Sigmoid colon (tissue), 6 donors: ENCODE measurements at regions not wholly inside any gene's neighbourhood (a gene's known extent, or its start where the extent isn't known, plus 50 kb on each side); places are given as distances from the start of the nearest gene placed in this dataset.
"Not testable (repeated sequence)": the region's sequence is repeated elsewhere in the genome, so short reads cannot be mapped to it uniquely, and the experiment has no call there.

Experiments
- DNase-seq: peaks from one replicate; pipeline ENCODE4 v3.0.0-alpha.2; 2019
- H3K27ac ChIP-seq, 4 donors: fragments of 200-600 bp; sonication (generic); one replicate each; pipeline ENCODE4 v1.5.1; 2016 to 2019; ENCODE audit warnings: mild to moderate bottlenecking in 1 of 4
- H3K27me3 ChIP-seq, 3 donors: fragments of 200-600 bp; sonication (generic); one replicate each; pipeline ENCODE4 v1.5.1; 2019; ENCODE audit warnings: mild to moderate bottlenecking in 1 of 3
- H3K36me3 ChIP-seq, 4 donors: fragments of 200-600 bp; sonication (generic); one replicate each; pipeline ENCODE4 v1.5.1; 2016 to 2019
- H3K4me1 ChIP-seq, 4 donors: fragments of 200-600 bp; sonication (generic); one replicate each; pipeline ENCODE4 v1.5.1; 2017 to 2019
- H3K4me3 ChIP-seq, 4 donors: fragments of 200-600 bp; sonication (generic); one replicate each; pipeline ENCODE4 v1.5.1; 2017 to 2019; ENCODE audit warnings: mild to moderate bottlenecking in 2 of 4, moderate library complexity in 1 of 4
- H3K9me3 ChIP-seq, 4 donors: fragments of 200-600 bp in 3 of 4; sonication (generic) in 3 of 4; one replicate each; pipeline versions ENCODE4 v1.5.1 to v1.6.1; 2013 to 2019
- CTCF ChIP-seq, 4 experiments: fragments of 450-650 bp in 3 of 4; fragments of 200-600 bp in 1 of 4; IDR thresholded peaks; one replicate each; pipeline ENCODE4 v1.5.1; 2016 to 2019; ENCODE audit warnings: antibody characterized with exemption in 4 of 4, mild to moderate bottlenecking in 3 of 4, moderate library complexity in 2 of 4
- EP300 ChIP-seq, 4 donors: sonication (generic); formaldehyde crosslinking; IDR thresholded peaks; one replicate each; pipeline ENCODE4 v1.6.1; 2017; ENCODE audit warnings: antibody characterized with exemption in 4 of 4
- POLR2A ChIP-seq, 2 donors: fragments of 450-650 bp; IDR thresholded peaks; one replicate each; pipeline ENCODE4 v1.6.1; 2016; ENCODE audit warnings: antibody characterized with exemption in 2 of 2, mild to moderate bottlenecking in 2 of 2, moderate library complexity in 2 of 2
- POLR2AphosphoS5 ChIP-seq, 4 donors: sonication (generic); formaldehyde crosslinking; IDR thresholded peaks; one replicate each; pipeline ENCODE4 v1.6.1; 2017; ENCODE audit warnings: antibody characterized with exemption in 4 of 4
- WGBS, 2 donors: extraction: QIAGEN DNeasy Blood & Tissue Kit; methylation state at CpG; one replicate each; pipeline ENCODE4 v1.1.7; 2013; 5-methylcytosine and 5-hydroxymethylcytosine counted together
- intact Hi-C: fragments of 100-400 bp; cut with DNase I; formaldehyde crosslinking; loops from one replicate; pipeline ENCODE4 v1.15.1; 2023
- donor health status: healthy with polysubstance abuse.
- donor health status: healthy.

- no peaks in the 10 kb centered on the region for H3K27me3 ChIP-seq
- no peak for TF ChIP-seq POLR2A (IDR thresholded peaks at IDR 0.05)
- no peak for TF ChIP-seq EP300 (IDR thresholded peaks at IDR 0.05)
- TF ChIP-seq CTCF (IDR thresholded peaks at IDR 0.05): no peak
- TF ChIP-seq POLR2AphosphoS5 (IDR thresholded peaks at IDR 0.05): no peak
- no peaks in the 10 kb centered on the region for H3K9me3 ChIP-seq
- no peak overlapping the region for H3K4me3 ChIP-seq
- DNase-seq: no peak
- no peak overlapping the region for H3K27ac ChIP-seq
- intact Hi-C loops: no loop called here
- 46 to 80% methylated on average over 9 of the region's 9 CpGs for WGBS, 2 donors
- peaks cover 0 to 23% (median 23%) of the 10 kb centered on the region in 4 donors for H3K4me1 ChIP-seq
- H3K36me3 ChIP-seq: no peaks in the 10 kb centered on the region
Observed at GRCh38 chr3:126284258-126284904, 72.8 kb downstream of the KLF15 start.

- H3K4me1 ChIP-seq: peaks cover 0 to 23% (median 23%) of the 10 kb centered on the region in 4 donors
- H3K4me3 ChIP-seq, H3K9me3 ChIP-seq, intact Hi-C loops, H3K36me3 ChIP-seq, H3K27ac ChIP-seq, DNase-seq, H3K27me3 ChIP-seq: not testable (repeated sequence)
- WGBS, 2 donors: 61 to 81% methylated on average over 2 of the region's 2 CpGs
Observed at GRCh38 chr3:126283651-126284050, 73.6 kb downstream of the KLF15 start.

- intact Hi-C loops: no loop called here
- TF ChIP-seq EP300 (IDR thresholded peaks at IDR 0.05) (no peak), CTCF (IDR thresholded peaks at IDR 0.05) (no peak), POLR2A (IDR thresholded peaks at IDR 0.05) (no peak), POLR2AphosphoS5 (IDR thresholded peaks at IDR 0.05) (no peak)
- no peaks in the 10 kb centered on the region for H3K4me1 ChIP-seq
- no peaks in the 10 kb centered on the region for H3K27me3 ChIP-seq
- no peaks in the 10 kb centered on the region for H3K9me3 ChIP-seq
- 79 to 90% methylated on average over 1 of the region's 1 CpG for WGBS, 2 donors
- no peaks in the 10 kb centered on the region for H3K36me3 ChIP-seq
- no peak overlapping the region for H3K27ac ChIP-seq
- no peak overlapping the region for H3K4me3 ChIP-seq
- no peak for DNase-seq
Observed at GRCh38 chr3:126279853-126280252, 77.4 kb downstream of the KLF15 start.

- no peak for TF ChIP-seq CTCF (IDR thresholded peaks at IDR 0.05)
- no peak for TF ChIP-seq EP300 (IDR thresholded peaks at IDR 0.05)
- no peak for TF ChIP-seq POLR2AphosphoS5 (IDR thresholded peaks at IDR 0.05)
- no peak for TF ChIP-seq POLR2A (IDR thresholded peaks at IDR 0.05)
- H3K27ac ChIP-seq: no peak overlapping the region
- H3K9me3 ChIP-seq: no peaks in the 10 kb centered on the region
- no peaks in the 10 kb centered on the region for H3K27me3 ChIP-seq
- intact Hi-C loops: no loop called here
- no peaks in the 10 kb centered on the region for H3K36me3 ChIP-seq
- 82 to 84% methylated on average over 8 of the region's 8 CpGs for WGBS, 2 donors
- no peaks in the 10 kb centered on the region for H3K4me1 ChIP-seq
- no peak for DNase-seq
- no peak overlapping the region for H3K4me3 ChIP-seq
Observed at GRCh38 chr3:126277629-126278378, 79.4 kb downstream of the KLF15 start.

GRCh38 chr3:126275620-126275904 lies 81.6 kb downstream of the KLF15 start:
- H3K27me3 ChIP-seq: no peaks in the 10 kb centered on the region
- intact Hi-C loops: no loop called here
- DNase-seq: no peak
- H3K27ac ChIP-seq: no peak overlapping the region
- no peaks in the 10 kb centered on the region for H3K9me3 ChIP-seq
- no peak overlapping the region for H3K4me3 ChIP-seq
- H3K4me1 ChIP-seq: peaks cover 0 to 9% (median 7%) of the 10 kb centered on the region in 4 donors
- TF ChIP-seq CTCF (IDR thresholded peaks at IDR 0.05): no peak
- TF ChIP-seq POLR2A (IDR thresholded peaks at IDR 0.05): no peak
- no peak for TF ChIP-seq EP300 (IDR thresholded peaks at IDR 0.05)
- TF ChIP-seq POLR2AphosphoS5 (IDR thresholded peaks at IDR 0.05): no peak
- WGBS, 2 donors: 73 to 86% methylated on average over 2 of the region's 2 CpGs
- H3K36me3 ChIP-seq: no peaks in the 10 kb centered on the region
